H1 (cell line): ENCODE measurements at regions not wholly inside any gene's neighbourhood (a gene's known extent, or its start where the extent isn't known, plus 50 kb on each side); places are given as distances from the start of the nearest gene placed in this dataset.

Source experiments
- CTCF ChIA-PET: fragments of 300-600 bp; sonication (Branson Sonifier 250); formaldehyde crosslinking; loops from one replicate; lab custom pipeline; 2021; ENCODE audit not compliant: partially characterized antibody; lab: Charles Lee
- POLR2A ChIA-PET: fragments of 300-600 bp; sonication (Branson Sonifier 250); formaldehyde crosslinking; loops from one replicate; lab custom pipeline; 2021; ENCODE audit warnings: inconsistent platforms; ENCODE audit not compliant: partially characterized antibody; lab: Charles Lee
- DNase-seq, 2 experiments: peaks; one replicate each; pipeline versions ENCODE4 v3.0.0 to v3.0.0-alpha.2; 2010 to 2022; ENCODE audit warnings: low spot score in 2 of 2, low read depth in 1 of 2, mixed read lengths in 1 of 2
- FAIRE-seq: peaks from 2 replicates; lab custom pipeline; 2011; peaks lifted over from hg19 to GRCh38; lab: Jason Lieb, UNC
- H2AFZ ChIP-seq: 2 replicates; pipeline ENCODE4 v1.8.1; 2012; ENCODE audit warnings: low read length, inconsistent platforms
- H2AK5ac ChIP-seq: 2 replicates; pipeline ENCODE4 v1.6.1; 2013; ENCODE audit warnings: low read depth, low read length
- H2BK120ac ChIP-seq: replicated peaks from 2 replicates; pipeline ENCODE3; 2013; ENCODE audit warnings: low read depth, low read length, inconsistent platforms
- H2BK12ac ChIP-seq: 2 replicates; pipeline ENCODE4 v1.6.1; 2013; ENCODE audit warnings: low read depth, low read length
- H2BK15ac ChIP-seq: 2 replicates; pipeline ENCODE4 v1.6.1; 2013; ENCODE audit warnings: low read length
- H2BK20ac ChIP-seq: 2 replicates; pipeline ENCODE4 v1.6.1; 2013; ENCODE audit warnings: low read length
- H2BK5ac ChIP-seq: 2 replicates; pipeline ENCODE4 v1.6.1; 2013; ENCODE audit warnings: low read depth, low read length
- H3K14ac ChIP-seq: 2 replicates; pipeline ENCODE4 v1.6.1; 2013; ENCODE audit warnings: inconsistent platforms; ENCODE audit not compliant: insufficient read length
- H3K18ac ChIP-seq: 2 replicates; pipeline ENCODE4 v1.6.1; 2013; ENCODE audit warnings: low read length; ENCODE audit errors: extremely low read depth
- H3K23ac ChIP-seq: 2 replicates; pipeline ENCODE4 v1.6.1; 2013; ENCODE audit warnings: inconsistent platforms; ENCODE audit not compliant: insufficient read length
- H3K23me2 ChIP-seq: 2 replicates; pipeline ENCODE4 v1.6.1; 2013; ENCODE audit warnings: low read depth, low read length
- H3K27ac ChIP-seq: 2 replicates; pipeline ENCODE4 v1.6.1; 2011; ENCODE audit warnings: low read depth, low read length, inconsistent platforms
- H3K27me3 ChIP-seq, 4 experiments: replicated peaks in 1 of 4; 1 replicate in 1 of 4; 2 replicates in 3 of 4; pipeline versions ENCODE4 v1.6.1 to v1.8.1; 2011 to 2013; ENCODE audit warnings: low read length in 3 of 4, mild to moderate bottlenecking in 3 of 4, inconsistent platforms in 2 of 4, mixed read lengths in 2 of 4, moderate library complexity in 1 of 4; ENCODE audit not compliant: control insufficient read depth in 3 of 4, insufficient read depth in 3 of 4; ENCODE audit errors: extremely low read depth in 1 of 4
- H3K36me3 ChIP-seq, 4 experiments: 2 replicates each; pipeline versions ENCODE4 v1.6.1 to v1.8.1; 2011 to 2013; ENCODE audit warnings: mild to moderate bottlenecking in 4 of 4, low read length in 3 of 4, moderate library complexity in 2 of 4, control low read depth in 1 of 4, inconsistent platforms in 1 of 4; ENCODE audit not compliant: insufficient read depth in 4 of 4, control insufficient read depth in 2 of 4
- H3K4ac ChIP-seq: replicated peaks from 2 replicates; pipeline ENCODE3; 2013; ENCODE audit warnings: low read length, low read depth, mixed read lengths, inconsistent platforms; ENCODE audit not compliant: insufficient read length
- H3K4me1 ChIP-seq, 4 experiments: replicated peaks in 1 of 4; 1 replicate in 1 of 4; 2 replicates in 3 of 4; pipeline versions ENCODE4 v1.6.1 to v1.8.1; 2011 to 2013; ENCODE audit warnings: low read length in 3 of 4, inconsistent platforms in 2 of 4, mixed read lengths in 1 of 4; ENCODE audit not compliant: insufficient read depth in 4 of 4, control insufficient read depth in 3 of 4
- H3K4me2 ChIP-seq, 2 experiments: 2 replicates each; pipeline versions ENCODE4 v1.6.1 to v1.8.1; 2011 to 2013; ENCODE audit warnings: low read depth in 2 of 2, low read length in 2 of 2, control low read depth in 1 of 2, inconsistent platforms in 1 of 2, mild to moderate bottlenecking in 1 of 2; ENCODE audit not compliant: insufficient read depth in 1 of 2
- H3K4me3 ChIP-seq, 4 experiments: fragments of 200-600, 300-600 bp in 1 of 4; sonication (generic), shearing (Covaris generic), sonication (Bioruptor Twin) in 1 of 4; 2 replicates each; pipeline versions ENCODE4 v1.5.1 to v1.8.1; 2011 to 2016; ENCODE audit warnings: low read length in 4 of 4, low read depth in 3 of 4, control low read depth in 2 of 4, inconsistent platforms in 2 of 4, mild to moderate bottlenecking in 2 of 4, mixed read lengths in 1 of 4, moderate library complexity in 1 of 4; ENCODE audit not compliant: insufficient read depth in 2 of 4; ENCODE audit errors: extremely low read depth in 1 of 4
- H3K56ac ChIP-seq: replicated peaks from 2 replicates; pipeline ENCODE3; 2013; ENCODE audit warnings: low read depth, mild to moderate bottlenecking, mixed read lengths, low read length, inconsistent platforms; ENCODE audit not compliant: insufficient read length
- H3K79me1 ChIP-seq: 2 replicates; pipeline ENCODE4 v1.6.1; 2013; ENCODE audit warnings: low read depth, low read length, control low read depth
- H3K79me2 ChIP-seq, 2 experiments: 2 replicates each; pipeline versions ENCODE4 v1.6.1 to v1.8.1; 2012 to 2013; ENCODE audit warnings: low read length in 2 of 2, mild to moderate bottlenecking in 2 of 2, inconsistent platforms in 1 of 2; ENCODE audit not compliant: insufficient read depth in 2 of 2, control insufficient read depth in 1 of 2
- H3K9ac ChIP-seq, 4 experiments: replicated peaks in 1 of 4; 1 replicate in 1 of 4; 2 replicates in 3 of 4; pipeline versions ENCODE4 v1.6.1 to v1.8.1; 2011 to 2013; ENCODE audit warnings: low read depth in 3 of 4, low read length in 3 of 4, control low read depth in 2 of 4, mild to moderate bottlenecking in 2 of 4, moderate library complexity in 2 of 4, inconsistent platforms in 1 of 4; ENCODE audit errors: extremely low read depth in 1 of 4
- H3K9me3 ChIP-seq, 2 experiments: 2 replicates each; pipeline versions ENCODE4 v1.6.1 to v1.8.1; 2012 to 2013; ENCODE audit warnings: mild to moderate bottlenecking in 2 of 2, moderate library complexity in 2 of 2, control low read depth in 1 of 2, inconsistent platforms in 1 of 2, low read depth in 1 of 2, low read length in 1 of 2, mixed read lengths in 1 of 2; ENCODE audit not compliant: insufficient read depth in 2 of 2
- H4K20me1 ChIP-seq, 2 experiments: replicated peaks in 1 of 2; 2 replicates each; pipeline versions ENCODE3 to v1.8.1; 2011 to 2013; ENCODE audit warnings: inconsistent platforms in 2 of 2, low read length in 2 of 2, mild to moderate bottlenecking in 1 of 2; ENCODE audit not compliant: insufficient read depth in 2 of 2, control insufficient read depth in 1 of 2
- H4K5ac ChIP-seq: 2 replicates; pipeline ENCODE4 v1.6.1; 2013; ENCODE audit warnings: low read length, low read depth, mixed read lengths, inconsistent platforms; ENCODE audit not compliant: insufficient read length
- H4K8ac ChIP-seq: 2 replicates; pipeline ENCODE4 v1.8.0; 2013; ENCODE audit warnings: mild to moderate bottlenecking, moderate library complexity, low read length, inconsistent platforms; ENCODE audit not compliant: insufficient read depth; ENCODE audit errors: extremely low read depth
- H4K91ac ChIP-seq: replicated peaks from 2 replicates; pipeline ENCODE3; 2013; ENCODE audit warnings: low read length, mixed read lengths, inconsistent platforms; ENCODE audit not compliant: insufficient read length
- ATF3 ChIP-seq: IDR thresholded peaks from 2 replicates; pipeline ENCODE4 v1.6.1; 2011; ENCODE audit warnings: low read depth, mild to moderate bottlenecking, low read length; ENCODE audit not compliant: insufficient read depth
- BACH1 ChIP-seq: IDR thresholded peaks from 2 replicates; pipeline ENCODE4 v1.6.1; 2012; ENCODE audit warnings: low read length, improper control_type of control experiment
- CBX8 ChIP-seq: fragments of 300-800, 300-1000 bp; sonication (generic); IDR thresholded peaks from 2 replicates; pipeline ENCODE4 v1.7.1; 2016; ENCODE audit warnings: low read depth, low read length, borderline replicate concordance
- CEBPB ChIP-seq: IDR thresholded peaks from 2 replicates; pipeline ENCODE4 v1.6.1; 2012; ENCODE audit warnings: low read depth, low read length
- FOSL1 ChIP-seq: IDR thresholded peaks from 2 replicates; pipeline ENCODE4 v1.6.1; 2011; ENCODE audit warnings: mild to moderate bottlenecking, low read depth, low read length, moderate library complexity; ENCODE audit not compliant: insufficient read depth
- NRF1 ChIP-seq: IDR thresholded peaks from 2 replicates; pipeline ENCODE4 v1.6.1; 2011; ENCODE audit warnings: mild to moderate bottlenecking, low read depth, low read length, improper control_type of control experiment
- WGBS, 2 experiments: shearing (Covaris generic) in 1 of 2; methylation state at CpG; one replicate each; pipeline versions ENCODE4 v1.1.6 to v1.1.7; 2013 to 2015; ENCODE audit warnings: low lambda C conversion rate in 2 of 2, mixed read lengths in 2 of 2, inconsistent platforms in 1 of 2, low coverage in 1 of 2, missing lambda C conversion rate in 1 of 2; ENCODE audit not compliant: insufficient replicate concordance in 2 of 2, insufficient coverage in 1 of 2, insufficient read length in 1 of 2; ENCODE audit errors: extremely low coverage in 1 of 2, missing lambda C conversion rate in 1 of 2; 5-methylcytosine and 5-hydroxymethylcytosine counted together
- TF ChIP-seq, protein P1 (sequence below): IDR thresholded peaks from 2 replicates; pipeline ENCODE4 v1.6.1; 2012; ENCODE audit warnings: inconsistent platforms

DNA sequence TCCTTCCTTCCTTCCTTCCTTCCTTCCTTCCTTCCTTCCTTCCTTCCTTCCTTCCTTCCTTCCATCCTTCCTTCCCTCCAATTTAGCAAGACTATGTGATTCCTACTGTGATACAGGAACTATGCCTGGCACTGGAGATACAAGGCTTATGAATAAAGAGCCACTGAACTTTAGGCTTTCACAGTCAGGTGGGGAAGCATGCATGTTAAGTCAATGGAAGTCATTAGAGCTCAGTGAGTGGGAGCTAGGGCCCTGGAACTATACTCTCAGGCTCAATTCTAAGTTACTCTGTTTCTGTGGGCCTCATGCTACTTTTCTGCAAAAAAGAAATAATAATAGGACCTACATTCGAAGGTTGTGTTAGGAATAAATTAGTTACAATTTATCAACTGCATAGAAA lies 527.6 kb upstream of the ZEB2 start:
- POLR2A ChIA-PET, result no interaction called here
- 88% methylated on average over 1 of the region's 1 CpG; no CpG with 5 or more reads in 1 of the 2 experiments for WGBS, 2 experiments

More for the DNA sequence above, 527.6 kb upstream of the ZEB2 start:
- H3K9ac ChIP-seq, result no peak overlapping the region
- no peaks in the 10 kb centered on the region for H3K4me1 ChIP-seq
- no peak overlapping the region for H3K4ac ChIP-seq
- H2BK120ac ChIP-seq, result no peak overlapping the region
- no peak overlapping the region for H2AK5ac ChIP-seq
- no peaks in the 10 kb centered on the region for H3K79me2 ChIP-seq
- no peaks in the 10 kb centered on the region for H3K9me3 ChIP-seq
- CTCF ChIA-PET, result no interaction called here
- no peak overlapping the region for H2BK15ac ChIP-seq
- no peak overlapping the region for H3K4me3 ChIP-seq
- H2BK20ac ChIP-seq, result no peak overlapping the region
- no peak overlapping the region for H4K91ac ChIP-seq
- H2BK12ac ChIP-seq, result no peak overlapping the region
- no peak for FAIRE-seq
- no peak overlapping the region for H3K27ac ChIP-seq
- DNase-seq, result no peak
- TF ChIP-seq CEBPB (no peak), ATF3 (no peak), NRF1 (no peak), FOSL1 (no peak), CBX8 (no peak), BACH1 (no peak)
- TF ChIP-seq, protein P1, sequence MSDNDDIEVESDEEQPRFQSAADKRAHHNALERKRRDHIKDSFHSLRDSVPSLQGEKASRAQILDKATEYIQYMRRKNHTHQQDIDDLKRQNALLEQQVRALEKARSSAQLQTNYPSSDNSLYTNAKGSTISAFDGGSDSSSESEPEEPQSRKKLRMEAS, result no peak
- TF ChIP-seq, all 59 proteins: peak for 0
- Histone ChIP-seq H2AFZ (no peak overlapping the region), H3K56ac (no peak overlapping the region), H3K23me2 (no peaks in the 10 kb centered on the region; the same call in 1 of the 2 replicates), H3K4me2 (no peak overlapping the region), H4K20me1 (no peaks in the 10 kb centered on the region), H4K5ac (no peak overlapping the region), H3K23ac (no peak overlapping the region), H3K18ac (no peak overlapping the region), H4K8ac (no peak overlapping the region), H2BK5ac (no peak overlapping the region), H3K79me1 (no peaks in the 10 kb centered on the region), H3K14ac (no peak overlapping the region), H3K36me3 (no peaks in the 10 kb centered on the region), H3K27me3 (no peaks in the 10 kb centered on the region)
